ENCODE measurements at regions not wholly inside any gene's neighbourhood (a gene's known extent, or its start where the extent isn't known, plus 50 kb on each side); places are given as distances from the start of the nearest gene placed in this dataset.
"Not testable (repeated sequence)": the region's sequence is repeated elsewhere in the genome, so short reads cannot be mapped to it uniquely, and the experiment has no call there.

DNA sequence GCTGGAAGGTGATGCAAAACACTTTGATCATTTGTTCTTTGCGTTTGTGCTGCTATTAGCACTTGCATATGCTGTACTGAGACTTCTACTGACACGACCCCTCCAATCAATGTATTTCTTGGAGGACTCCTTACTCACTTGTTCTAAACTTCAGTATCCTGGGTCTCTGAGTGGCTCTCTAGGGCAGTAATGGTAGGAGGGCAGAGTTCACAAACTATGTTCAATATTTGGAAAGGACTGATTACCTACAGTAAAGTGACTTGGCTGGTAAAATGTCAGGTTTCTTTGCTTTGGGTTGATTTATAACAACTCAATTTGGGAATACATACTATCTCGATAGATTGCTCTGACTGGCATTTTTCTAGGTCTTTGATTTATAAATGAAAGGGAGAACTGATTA, 93.7 kb downstream of the TRIM43 start (continued):
- TF ChIP-seq, protein P1, sequence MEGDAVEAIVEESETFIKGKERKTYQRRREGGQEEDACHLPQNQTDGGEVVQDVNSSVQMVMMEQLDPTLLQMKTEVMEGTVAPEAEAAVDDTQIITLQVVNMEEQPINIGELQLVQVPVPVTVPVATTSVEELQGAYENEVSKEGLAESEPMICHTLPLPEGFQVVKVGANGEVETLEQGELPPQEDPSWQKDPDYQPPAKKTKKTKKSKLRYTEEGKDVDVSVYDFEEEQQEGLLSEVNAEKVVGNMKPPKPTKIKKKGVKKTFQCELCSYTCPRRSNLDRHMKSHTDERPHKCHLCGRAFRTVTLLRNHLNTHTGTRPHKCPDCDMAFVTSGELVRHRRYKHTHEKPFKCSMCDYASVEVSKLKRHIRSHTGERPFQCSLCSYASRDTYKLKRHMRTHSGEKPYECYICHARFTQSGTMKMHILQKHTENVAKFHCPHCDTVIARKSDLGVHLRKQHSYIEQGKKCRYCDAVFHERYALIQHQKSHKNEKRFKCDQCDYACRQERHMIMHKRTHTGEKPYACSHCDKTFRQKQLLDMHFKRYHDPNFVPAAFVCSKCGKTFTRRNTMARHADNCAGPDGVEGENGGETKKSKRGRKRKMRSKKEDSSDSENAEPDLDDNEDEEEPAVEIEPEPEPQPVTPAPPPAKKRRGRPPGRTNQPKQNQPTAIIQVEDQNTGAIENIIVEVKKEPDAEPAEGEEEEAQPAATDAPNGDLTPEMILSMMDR (IDR thresholded peaks at IDR 0.05) = no peak

DNA sequence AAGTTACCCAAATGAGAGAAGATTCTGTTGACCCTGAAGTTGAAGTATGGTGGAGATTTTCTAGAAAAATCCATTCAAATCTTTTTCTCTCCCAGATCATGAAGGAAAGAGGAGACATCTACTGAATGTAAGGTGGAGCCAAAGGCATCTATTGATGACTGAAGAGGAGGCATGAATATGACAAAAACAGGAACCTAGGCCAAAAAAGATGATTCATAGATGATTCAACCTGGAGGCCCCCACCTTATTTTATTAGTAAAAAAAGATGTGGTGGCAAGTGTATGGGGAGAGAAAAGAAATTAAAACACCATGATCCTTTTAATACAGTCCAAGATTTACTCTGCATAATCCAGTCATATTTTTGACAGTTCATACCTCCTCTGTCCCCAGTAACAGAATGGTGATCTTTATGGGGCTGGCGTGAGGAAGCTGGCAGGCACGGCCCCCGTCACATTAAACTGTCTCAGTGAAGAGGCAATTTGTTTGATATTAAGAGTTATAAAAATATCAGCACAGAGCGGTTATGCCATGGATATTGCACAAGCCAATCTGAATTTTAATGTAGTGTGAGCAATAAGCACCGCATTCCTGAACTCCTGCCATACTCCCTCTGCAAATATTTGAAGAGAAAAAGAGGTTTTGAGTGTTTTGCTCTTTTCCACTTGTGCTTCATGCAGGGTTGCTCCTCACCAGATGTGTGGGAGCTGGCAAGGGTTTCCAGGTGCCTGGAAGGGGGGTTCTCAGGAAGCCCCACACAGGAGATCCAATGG, 94.4 kb downstream of the TRIM43 start:
- H3K9me2 ChIP-seq; H4K20me1 ChIP-seq (ENCODE audit: insufficient read depth); H3K79me2 ChIP-seq (ENCODE audit: insufficient read depth); H2AFZ ChIP-seq (ENCODE audit: low read depth); POLR2A ChIA-PET; CTCF ChIA-PET; H3K36me3 ChIP-seq (replicated peaks in 1 of 2; ENCODE audit: control insufficient read depth in 1 of 2, insufficient read depth in 2 of 2, low read length in 1 of 2); H3K9me3 ChIP-seq; H3K4me3 ChIP-seq (ENCODE audit: low read depth in 2 of 2, low read length in 1 of 2); DNase-seq; H3K27me3 ChIP-seq (ENCODE audit: insufficient read depth): not testable (repeated sequence)
- Histone ChIP-seq H3K4me2 (peak overlapping the region; percentile 68), H3F3A (replicated peaks; ENCODE audit: insufficient read depth) (peaks cover 17% of the 10 kb centered on the region), H3K27ac (ENCODE audit: low read depth in 2 of 2, low read length in 1 of 2) (peak overlapping the region in 1 of 2 experiments; percentile 38; a peak in 2 of 4 replicates), H3K4me1 (ENCODE audit: control insufficient read depth in 1 of 2, insufficient read depth in 2 of 2, low read depth in 1 of 2, low read length in 1 of 2) (peaks cover 0 to 15% of the 10 kb centered on the region in 2 experiments; a peak in 2 of 4 replicates), H3K9ac (peak overlapping the region; percentile 18; the same call in 1 of the 2 replicates)
- TF ChIP-seq, protein P2, sequence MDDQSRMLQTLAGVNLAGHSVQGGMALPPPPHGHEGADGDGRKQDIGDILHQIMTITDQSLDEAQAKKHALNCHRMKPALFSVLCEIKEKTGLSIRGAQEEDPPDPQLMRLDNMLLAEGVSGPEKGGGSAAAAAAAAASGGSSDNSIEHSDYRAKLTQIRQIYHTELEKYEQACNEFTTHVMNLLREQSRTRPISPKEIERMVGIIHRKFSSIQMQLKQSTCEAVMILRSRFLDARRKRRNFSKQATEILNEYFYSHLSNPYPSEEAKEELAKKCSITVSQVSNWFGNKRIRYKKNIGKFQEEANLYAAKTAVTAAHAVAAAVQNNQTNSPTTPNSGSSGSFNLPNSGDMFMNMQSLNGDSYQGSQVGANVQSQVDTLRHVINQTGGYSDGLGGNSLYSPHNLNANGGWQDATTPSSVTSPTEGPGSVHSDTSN (IDR thresholded peaks at IDR 0.05) = peak; percentile 21
- TF ChIP-seq TCF12 (IDR thresholded peaks at IDR 0.05) = peak; percentile 36
- TF ChIP-seq JUND (IDR thresholded peaks at IDR 0.05) = peak; percentile 48
- TF ChIP-seq FOSL2 (IDR thresholded peaks at IDR 0.05; ENCODE audit: borderline replicate concordance, low read depth) = peak; percentile 84
- TF ChIP-seq NFIC (IDR thresholded peaks at IDR 0.05; ENCODE audit: borderline replicate concordance) = peak; percentile 81
- 10% methylated on average over 5 of the region's 5 CpGs for WGBS (ENCODE audit: low lambda C conversion rate)

DNA sequence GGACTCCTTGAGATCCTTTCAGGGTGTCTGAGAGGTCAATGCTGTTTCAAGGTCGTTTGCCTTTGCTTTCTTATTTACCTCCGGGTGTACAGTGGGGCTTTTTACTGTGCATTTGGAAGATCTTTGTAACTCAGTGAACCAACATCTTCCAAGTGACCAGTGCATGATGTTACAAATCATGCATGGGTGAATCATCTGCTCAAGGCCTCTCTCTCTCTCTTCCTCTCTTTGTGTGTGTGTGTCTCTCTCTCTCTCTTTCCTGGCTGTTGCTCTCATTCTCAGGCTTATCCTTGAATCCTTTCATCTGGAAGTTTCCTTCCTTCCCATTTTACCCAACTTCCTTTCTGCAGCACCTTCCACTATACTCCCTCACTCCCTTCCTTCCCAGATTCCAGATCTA, 96.1 kb downstream of the TRIM43 start:
- TF ChIP-seq NFIC (IDR thresholded peaks at IDR 0.05; ENCODE audit: borderline replicate concordance) (peak; percentile 16; the same call in 1 of the 2 replicates), TCF12 (IDR thresholded peaks at IDR 0.05) (peak; percentile 48), FOSL2 (IDR thresholded peaks at IDR 0.05; ENCODE audit: borderline replicate concordance, low read depth) (peak; percentile 76; the same call in 1 of the 2 replicates), JUND (IDR thresholded peaks at IDR 0.05) (peak; percentile 73)
- TF ChIP-seq, protein P3, sequence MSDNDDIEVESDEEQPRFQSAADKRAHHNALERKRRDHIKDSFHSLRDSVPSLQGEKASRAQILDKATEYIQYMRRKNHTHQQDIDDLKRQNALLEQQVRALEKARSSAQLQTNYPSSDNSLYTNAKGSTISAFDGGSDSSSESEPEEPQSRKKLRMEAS (IDR thresholded peaks at IDR 0.05; ENCODE audit: low read depth) = peak; percentile 55
- H3K79me2 ChIP-seq (ENCODE audit: insufficient read depth) = not testable (repeated sequence)

DNA sequence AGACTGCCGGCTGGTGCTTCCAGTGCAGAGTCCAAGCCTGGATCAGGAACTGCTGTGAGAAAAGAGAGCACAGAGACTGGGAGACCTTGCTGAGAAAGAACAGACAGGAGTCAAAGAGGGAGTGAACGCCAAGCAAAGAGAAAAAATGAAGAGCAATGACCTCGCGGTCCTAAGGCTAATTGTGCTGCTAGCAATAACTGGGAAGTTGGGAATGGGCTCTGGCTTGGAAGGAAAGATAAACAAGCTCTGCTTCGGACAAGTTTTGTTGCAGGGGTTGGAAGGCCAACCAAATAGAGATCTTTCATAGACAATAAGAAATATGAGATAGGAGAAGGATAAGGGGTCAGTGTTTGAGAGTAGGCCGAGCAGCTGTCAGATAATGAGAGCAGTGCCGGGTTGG, 99.4 kb downstream of the TRIM43 start:
- H3K4me2 ChIP-seq; H4K20me1 ChIP-seq (ENCODE audit: insufficient read depth); H3K9me3 ChIP-seq; H3K79me2 ChIP-seq (ENCODE audit: insufficient read depth); H3K9ac ChIP-seq; H3K4me3 ChIP-seq (ENCODE audit: low read depth in 2 of 2, low read length in 1 of 2); POLR2A ChIA-PET; H3K4me1 ChIP-seq (ENCODE audit: control insufficient read depth in 1 of 2, insufficient read depth in 2 of 2, low read depth in 1 of 2, low read length in 1 of 2); DNase-seq; H3K27me3 ChIP-seq (ENCODE audit: insufficient read depth); CTCF ChIA-PET; H2AFZ ChIP-seq (ENCODE audit: low read depth); H3F3A ChIP-seq (replicated peaks; ENCODE audit: insufficient read depth); H3K36me3 ChIP-seq (replicated peaks in 1 of 2; ENCODE audit: control insufficient read depth in 1 of 2, insufficient read depth in 2 of 2, low read length in 1 of 2); H3K9me2 ChIP-seq; H3K27ac ChIP-seq (ENCODE audit: low read depth in 2 of 2, low read length in 1 of 2): not testable (repeated sequence)
- WGBS (ENCODE audit: low lambda C conversion rate) = 58% methylated on average over 7 of the region's 7 CpGs

More for the DNA sequence above, 96.1 kb downstream of the TRIM43 start:
- H3K27ac ChIP-seq (ENCODE audit: low read depth in 2 of 2, low read length in 1 of 2); DNase-seq; H3K36me3 ChIP-seq (replicated peaks in 1 of 2; ENCODE audit: control insufficient read depth in 1 of 2, insufficient read depth in 2 of 2, low read length in 1 of 2); H3K9ac ChIP-seq; H3K27me3 ChIP-seq (ENCODE audit: insufficient read depth); H3K4me3 ChIP-seq (ENCODE audit: low read depth in 2 of 2, low read length in 1 of 2); H3K9me3 ChIP-seq; CTCF ChIA-PET; H3K4me2 ChIP-seq; H3K9me2 ChIP-seq; H4K20me1 ChIP-seq (ENCODE audit: insufficient read depth); POLR2A ChIA-PET: not testable (repeated sequence)
- whole genome bisulfite sequencing (ENCODE audit: low lambda C conversion rate) = 24% methylated on average over 2 of the region's 2 CpGs
- Histone ChIP-seq H3K4me1 (ENCODE audit: control insufficient read depth in 1 of 2, insufficient read depth in 2 of 2, low read depth in 1 of 2, low read length in 1 of 2) (peaks cover 0 to 12% of the 10 kb centered on the region in 2 experiments; a peak in 2 of 4 replicates), H3F3A (replicated peaks; ENCODE audit: insufficient read depth) (peaks cover 15% of the 10 kb centered on the region), H2AFZ (ENCODE audit: low read depth) (peak overlapping the region; percentile 31; the same call in 1 of the 2 replicates)

DNA sequence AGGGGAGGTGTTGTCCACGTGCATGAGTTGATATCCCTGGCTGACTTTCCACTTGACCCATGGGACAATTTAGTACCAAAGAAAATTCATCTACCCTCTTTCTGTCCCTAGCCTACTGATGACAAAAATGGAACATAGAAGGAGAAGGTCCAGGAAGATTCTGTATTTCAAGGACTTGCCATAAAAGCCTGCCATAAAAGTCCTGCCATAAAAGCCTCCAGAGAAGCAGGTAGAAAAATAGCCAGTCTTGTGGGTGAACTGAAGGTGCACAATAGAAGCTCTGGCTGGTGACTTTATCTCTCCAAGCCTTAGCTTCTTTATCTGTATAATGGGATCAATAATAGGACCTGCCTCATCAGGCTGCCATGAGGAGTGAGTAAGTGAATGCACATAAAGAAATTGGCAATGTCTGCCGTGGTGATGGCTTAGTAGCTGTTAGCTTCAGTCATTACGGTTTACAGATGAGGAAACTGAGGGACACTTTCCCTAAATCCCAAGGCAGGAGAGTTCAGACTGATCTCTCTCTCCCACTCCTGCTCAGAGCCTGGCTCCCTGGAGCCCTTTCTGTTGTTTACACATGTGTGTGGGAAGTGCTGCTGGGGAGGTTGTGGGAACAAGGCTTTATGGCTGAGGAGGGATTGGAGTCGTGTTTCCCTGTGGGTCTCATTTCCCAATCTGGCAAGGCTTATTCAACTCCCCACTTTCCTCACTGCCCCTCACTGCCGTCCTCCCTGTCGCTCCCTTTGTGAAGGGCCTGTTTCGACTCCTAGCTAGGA, 101.5 kb downstream of the TRIM43 start:
- DNase-seq; H3K9ac ChIP-seq; H3K4me2 ChIP-seq; H4K20me1 ChIP-seq (ENCODE audit: insufficient read depth); H3K9me2 ChIP-seq; H3K4me3 ChIP-seq (ENCODE audit: low read depth in 2 of 2, low read length in 1 of 2); H3K4me1 ChIP-seq (ENCODE audit: control insufficient read depth in 1 of 2, insufficient read depth in 2 of 2, low read depth in 1 of 2, low read length in 1 of 2); H2AFZ ChIP-seq (ENCODE audit: low read depth); H3K27ac ChIP-seq (ENCODE audit: low read depth in 2 of 2, low read length in 1 of 2); H3K9me3 ChIP-seq; H3K36me3 ChIP-seq (replicated peaks in 1 of 2; ENCODE audit: control insufficient read depth in 1 of 2, insufficient read depth in 2 of 2, low read length in 1 of 2); POLR2A ChIA-PET; H3F3A ChIP-seq (replicated peaks; ENCODE audit: insufficient read depth); H3K79me2 ChIP-seq (ENCODE audit: insufficient read depth); H3K27me3 ChIP-seq (ENCODE audit: insufficient read depth): not testable (repeated sequence)
- WGBS (ENCODE audit: low lambda C conversion rate) = 50% methylated on average over 7 of the region's 7 CpGs
- CTCF ChIA-PET = interaction anchor here (1.9 kb wide), 1 partner anchor 13 kb away, joined by 3 read pairs; no protein-coding TSS in a partner anchor
